ENCODE measurements at regions not wholly inside any gene's neighbourhood (a gene's known extent, or its start where the extent isn't known, plus 50 kb on each side); places are given as distances from the start of the nearest gene placed in this dataset.
A peak's percentile ranks its signal among the peaks of the same experiment; 100 is the strongest.

GRCh38 chr1:168631671-168632400, 55.4 kb downstream of the XCL1 start:
- POLR2A ChIA-PET, result no interaction called here

DNA sequence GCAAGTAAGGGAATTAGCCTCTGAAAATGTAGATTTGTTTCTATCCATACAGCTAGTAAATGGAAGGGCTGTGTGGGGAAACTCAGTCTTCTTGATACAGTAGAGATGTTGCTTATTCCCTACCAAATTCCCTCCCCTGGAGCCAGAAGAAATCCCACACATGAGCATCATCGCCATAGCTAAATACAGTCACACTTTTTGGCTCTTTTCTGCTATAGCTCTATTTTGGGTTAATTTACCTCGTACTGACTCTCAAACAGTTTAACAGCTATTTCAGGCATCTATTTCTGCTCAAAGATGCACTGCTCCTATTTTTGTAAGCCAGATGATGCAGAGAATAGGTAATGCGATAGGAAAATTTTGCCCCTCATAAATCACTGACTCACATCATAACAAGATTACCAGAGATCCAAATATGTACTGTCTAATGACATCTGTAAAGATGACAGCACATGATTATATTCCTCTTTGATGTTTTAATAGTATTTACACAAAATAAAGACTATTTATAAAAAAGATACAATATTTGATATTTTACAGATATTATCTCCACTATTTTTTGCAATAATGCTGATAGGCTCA, 58.6 kb downstream of the XCL1 start:
- H3K27ac Mint-ChIP-seq, result no peak overlapping the region
- peaks cover 0 to 2% (median 0%) of the 10 kb centered on the region in 9 donors for H3K9me3 Mint-ChIP-seq
- H3K4me1 Mint-ChIP-seq, result no peaks in the 10 kb centered on the region
- ATAC-seq, result no peak
- no peak overlapping the region for H3K4me3 Mint-ChIP-seq
- no peaks in the 10 kb centered on the region for H3K36me3 Mint-ChIP-seq
- POLR2A ChIA-PET, result no interaction called here
- DNase-seq, result no peak
- peaks cover under 1 to 7% (median 3%) of the 10 kb centered on the region in 5 donors for H3K27me3 Mint-ChIP-seq

More at GRCh38 chr1:168631671-168632400, 55.4 kb downstream of the XCL1 start:
- no peak for ATAC-seq
- Mint-ChIP-seq H3K9me3 (no peaks in the 10 kb centered on the region), H3K4me1 (no peaks in the 10 kb centered on the region), H3K27ac (no peak overlapping the region), H3K4me3 (no peak overlapping the region), H3K27me3 (peaks cover 7 to 11% (median 10%) of the 10 kb centered on the region in 5 donors), H3K36me3 (no peaks in the 10 kb centered on the region)
- no peak for DNase-seq

GRCh38 chr1:168636200-168636599, 59.8 kb downstream of the XCL1 start:
- Mint-ChIP-seq H3K4me3 (no peak overlapping the region), H3K36me3 (no peaks in the 10 kb centered on the region), H3K27ac (peak overlapping the region in 1 of 10 donors; percentile 38), H3K9me3 (peaks cover 0 to 2% (median 0%) of the 10 kb centered on the region in 9 donors), H3K4me1 (no peaks in the 10 kb centered on the region), H3K27me3 (peaks cover 0 to 3% (median 2%) of the 10 kb centered on the region in 5 donors)
- ATAC-seq (no peak), DNase-seq (no peak)
- POLR2A ChIA-PET, result no interaction called here

DNA sequence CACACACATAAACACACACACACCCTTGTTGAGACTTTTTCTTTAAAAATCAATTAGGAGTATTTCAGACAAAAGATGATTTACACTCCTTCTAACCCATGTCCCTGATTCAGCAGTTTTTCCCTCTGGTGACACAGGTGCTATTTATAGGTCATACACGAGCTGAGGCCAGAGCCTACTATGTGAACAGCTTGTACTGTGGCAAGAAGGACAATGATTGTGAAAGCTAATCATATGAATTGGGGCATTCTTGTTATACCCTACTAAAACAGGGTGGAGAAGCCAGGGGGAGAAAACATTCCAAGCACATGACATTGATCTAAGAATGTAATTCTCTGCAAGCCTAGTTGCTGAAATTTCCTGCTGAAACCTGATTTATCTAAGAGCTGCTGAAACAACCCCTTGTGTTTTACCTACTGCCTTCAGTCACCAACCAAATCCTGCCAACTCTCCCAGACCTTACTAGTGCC, 60.3 kb downstream of the XCL1 start:
- Mint-ChIP-seq H3K4me3 (no peak overlapping the region), H3K27me3 (peaks cover 0 to 5% (median 2%) of the 10 kb centered on the region in 5 donors), H3K9me3 (peaks cover 0 to 2% (median 0%) of the 10 kb centered on the region in 9 donors), H3K27ac (peak overlapping the region in 1 of 10 donors; percentile 38), H3K4me1 (no peaks in the 10 kb centered on the region), H3K36me3 (no peaks in the 10 kb centered on the region)
- DNase-seq, result no peak
- ATAC-seq, result no peak
- POLR2A ChIA-PET, result no interaction called here

- Mint-ChIP-seq H3K36me3 (no peaks in the 10 kb centered on the region), H3K27me3 (peaks cover 0 to 3% (median 1%) of the 10 kb centered on the region in 5 donors), H3K27ac (no peak overlapping the region), H3K9me3 (peaks cover 0 to 2% (median 0%) of the 10 kb centered on the region in 9 donors), H3K4me3 (no peak overlapping the region), H3K4me1 (no peaks in the 10 kb centered on the region)
- DNase-seq (no peak), ATAC-seq (no peak)
- POLR2A ChIA-PET, result no interaction called here
Observed at GRCh38 chr1:168637350-168637991, 61.1 kb downstream of the XCL1 start.

DNA sequence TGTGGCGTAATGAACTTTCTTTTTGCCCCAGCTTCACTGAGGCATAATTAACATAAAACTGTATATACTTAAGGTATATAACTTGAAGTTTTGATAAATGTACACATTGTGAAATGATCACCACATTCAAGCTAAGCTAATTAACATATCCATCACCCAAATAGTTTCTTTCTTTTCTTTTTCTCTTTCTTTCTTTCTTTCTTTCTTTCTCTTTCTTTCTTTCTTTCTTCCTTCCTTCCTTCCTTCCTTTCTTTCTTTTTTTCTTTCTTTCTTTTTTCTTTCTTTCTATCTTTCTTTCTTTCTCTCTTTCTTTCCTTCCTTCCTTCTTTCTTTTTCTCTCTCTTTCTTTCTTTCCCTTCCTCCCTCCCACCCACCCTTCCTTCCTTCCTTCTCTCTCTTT, 62.5 kb downstream of the XCL1 start:
- POLR2A ChIA-PET, result no interaction called here
- Mint-ChIP-seq H3K27ac (no peak overlapping the region), H3K36me3 (no peaks in the 10 kb centered on the region), H3K4me1 (no peaks in the 10 kb centered on the region), H3K4me3 (no peak overlapping the region), H3K9me3 (peaks cover 0 to 2% (median 0%) of the 10 kb centered on the region in 9 donors), H3K27me3 (peaks cover 0 to 3% (median 0%) of the 10 kb centered on the region in 5 donors)
- DNase-seq, result no peak
- ATAC-seq, result no peak

DNA sequence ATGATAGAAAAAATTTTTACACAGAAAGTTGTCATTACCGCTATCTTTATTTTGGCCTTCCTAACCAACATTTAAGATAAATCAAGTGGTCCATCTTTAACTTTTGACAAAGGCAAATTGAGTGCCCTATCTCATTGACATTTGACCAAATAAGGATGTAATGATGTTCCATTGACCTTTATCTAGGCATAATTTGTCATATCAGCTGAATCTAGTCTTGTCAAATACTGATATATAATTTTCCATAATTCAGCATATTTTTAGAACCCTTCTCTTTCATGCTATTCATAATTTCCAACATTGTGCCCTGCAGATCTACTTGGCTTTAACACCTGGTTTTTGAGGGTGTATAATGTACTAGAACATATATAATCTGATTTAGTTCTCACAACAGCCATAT, 63.8 kb downstream of the XCL1 start:
- peaks cover 0 to 2% (median 0%) of the 10 kb centered on the region in 9 donors for H3K9me3 Mint-ChIP-seq
- no peak overlapping the region for H3K4me3 Mint-ChIP-seq
- H3K4me1 Mint-ChIP-seq, result no peaks in the 10 kb centered on the region
- H3K27ac Mint-ChIP-seq, result no peak overlapping the region
- ATAC-seq, result no peak
- H3K36me3 Mint-ChIP-seq, result no peaks in the 10 kb centered on the region
- POLR2A ChIA-PET, result no interaction called here
- peaks cover 0 to 3% (median 0%) of the 10 kb centered on the region in 5 donors for H3K27me3 Mint-ChIP-seq
- no peak for DNase-seq

DNA sequence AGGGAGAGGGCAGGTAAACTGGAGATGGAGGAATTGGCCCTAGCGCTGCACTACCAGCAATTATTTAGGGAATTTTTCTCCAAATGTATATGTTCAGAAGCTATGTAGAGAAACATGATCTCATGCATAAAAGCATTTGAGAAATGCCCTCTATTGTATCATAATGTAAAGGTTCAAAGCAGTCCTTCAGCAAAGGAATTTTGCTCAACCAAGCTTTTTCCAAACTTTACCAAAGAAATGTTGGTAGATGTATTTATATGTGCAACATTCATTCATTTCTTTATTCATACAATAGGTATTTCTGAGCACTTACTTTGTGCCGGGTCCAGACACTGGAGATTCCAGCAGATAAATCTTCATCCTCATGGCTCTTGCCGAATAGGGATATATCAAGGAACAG, 64.4 kb downstream of the XCL1 start:
- no peaks in the 10 kb centered on the region for H3K36me3 Mint-ChIP-seq
- H3K9me3 Mint-ChIP-seq, result peaks cover 0 to 2% (median 0%) of the 10 kb centered on the region in 9 donors
- POLR2A ChIA-PET, result no interaction called here
- H3K27ac Mint-ChIP-seq, result no peak overlapping the region
- H3K4me1 Mint-ChIP-seq, result no peaks in the 10 kb centered on the region
- H3K27me3 Mint-ChIP-seq, result peaks cover 0 to 3% (median 0%) of the 10 kb centered on the region in 5 donors
- H3K4me3 Mint-ChIP-seq, result no peak overlapping the region
- no peak for DNase-seq
- ATAC-seq, result no peak

GRCh38 chr1:168643152-168643551, 66.7 kb downstream of the XCL1 start:
- H3K27me3 Mint-ChIP-seq, result peaks cover 0 to 3% (median 0%) of the 10 kb centered on the region in 5 donors
- no peak for ATAC-seq
- POLR2A ChIA-PET, result no interaction called here

More at GRCh38 chr1:168643152-168643551, 66.7 kb downstream of the XCL1 start:
- H3K9me3 Mint-ChIP-seq, result no peaks in the 10 kb centered on the region
- H3K27ac Mint-ChIP-seq, result no peak overlapping the region
- no peaks in the 10 kb centered on the region for H3K4me1 Mint-ChIP-seq
- no peak for DNase-seq
- no peak overlapping the region for H3K4me3 Mint-ChIP-seq
- no peaks in the 10 kb centered on the region for H3K36me3 Mint-ChIP-seq

All from naive thymus-derived CD8-positive, alpha-beta T cell (primary cell).